Immature natural killer cell (primary cell): ENCODE measurements at regions not wholly inside any gene's neighbourhood (a gene's known extent, or its start where the extent isn't known, plus 50 kb on each side); places are given as distances from the start of the nearest gene placed in this dataset.

Source experiments
- DNase-seq, 3 donors: peaks; one replicate each; pipeline ENCODE4 v3.0.0; 2022; ENCODE audit warnings: mixed read lengths in 1 of 3
- H3K27ac Mint-ChIP-seq, 6 donors: one replicate each; pipeline ENCODE4 v1.8.0; 2020; ENCODE audit warnings: mixed read lengths in 6 of 6, mild to moderate bottlenecking in 5 of 6, inconsistent platforms in 4 of 6, moderate library complexity in 3 of 6
- H3K27me3 Mint-ChIP-seq, 3 donors: one replicate each; pipeline ENCODE4 v1.8.0; 2020 to 2021; ENCODE audit warnings: low read depth in 3 of 3, mild to moderate bottlenecking in 3 of 3, mixed read lengths in 3 of 3, moderate library complexity in 3 of 3, inconsistent platforms in 1 of 3
- H3K36me3 Mint-ChIP-seq, 3 donors: one replicate each; pipeline ENCODE4 v1.8.0; 2020; ENCODE audit warnings: mixed read lengths in 3 of 3, inconsistent platforms in 2 of 3, mild to moderate bottlenecking in 2 of 3
- H3K4me1 Mint-ChIP-seq, 2 donors: one replicate each; pipeline ENCODE4 v1.8.0; 2020; ENCODE audit warnings: inconsistent platforms in 2 of 2, mild to moderate bottlenecking in 2 of 2, mixed read lengths in 2 of 2, moderate library complexity in 1 of 2
- H3K4me3 Mint-ChIP-seq, 5 donors: one replicate each; pipeline ENCODE4 v1.8.0; 2020; ENCODE audit warnings: mild to moderate bottlenecking in 5 of 5, mixed read lengths in 5 of 5, inconsistent platforms in 3 of 5, moderate library complexity in 3 of 5
- H3K9me3 Mint-ChIP-seq, 6 donors: one replicate each; pipeline ENCODE4 v1.8.0; 2020; ENCODE audit warnings: mild to moderate bottlenecking in 6 of 6, mixed read lengths in 6 of 6, inconsistent platforms in 4 of 6, moderate library complexity in 3 of 6

- Mint-ChIP-seq H3K27ac (no peak overlapping the region), H3K4me3 (no peak overlapping the region), H3K4me1 (no peaks in the 10 kb centered on the region), H3K9me3 (peaks cover 19 to 72% (median 48%) of the 10 kb centered on the region in 6 donors), H3K36me3 (no peaks in the 10 kb centered on the region), H3K27me3 (no peaks in the 10 kb centered on the region)
- no peak for DNase-seq
Observed at GRCh38 chr6:76275746-76276145, 203.3 kb upstream of the IMPG1 start.

DNA sequence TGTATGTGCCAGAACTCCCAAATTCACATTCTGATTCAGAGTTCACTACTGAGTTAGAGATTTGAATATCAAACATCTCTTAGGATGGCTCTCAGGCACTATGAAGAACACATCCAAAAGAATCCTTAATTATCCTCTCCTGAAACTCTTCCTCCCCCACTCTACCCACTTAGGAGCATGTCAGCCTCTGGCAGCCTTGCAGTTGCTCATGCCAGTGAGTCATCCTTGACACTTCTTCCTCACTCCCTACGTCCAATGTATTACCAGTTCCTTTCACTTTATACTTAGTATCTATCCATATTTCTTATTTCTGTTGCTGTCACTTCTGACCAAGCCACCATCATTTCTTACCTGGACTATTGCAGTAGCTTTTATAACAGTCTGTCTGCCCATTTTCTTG, 192.0 kb upstream of the IMPG1 start:
- Mint-ChIP-seq H3K9me3 (peaks cover 18 to 55% (median 39%) of the 10 kb centered on the region in 6 donors), H3K4me3 (no peak overlapping the region), H3K27ac (no peak overlapping the region), H3K4me1 (no peaks in the 10 kb centered on the region), H3K27me3 (peaks cover 0 to 3% (median 0%) of the 10 kb centered on the region in 3 donors), H3K36me3 (peaks cover 0 to 6% (median 0%) of the 10 kb centered on the region in 3 donors)
- DNase-seq = no peak

DNA sequence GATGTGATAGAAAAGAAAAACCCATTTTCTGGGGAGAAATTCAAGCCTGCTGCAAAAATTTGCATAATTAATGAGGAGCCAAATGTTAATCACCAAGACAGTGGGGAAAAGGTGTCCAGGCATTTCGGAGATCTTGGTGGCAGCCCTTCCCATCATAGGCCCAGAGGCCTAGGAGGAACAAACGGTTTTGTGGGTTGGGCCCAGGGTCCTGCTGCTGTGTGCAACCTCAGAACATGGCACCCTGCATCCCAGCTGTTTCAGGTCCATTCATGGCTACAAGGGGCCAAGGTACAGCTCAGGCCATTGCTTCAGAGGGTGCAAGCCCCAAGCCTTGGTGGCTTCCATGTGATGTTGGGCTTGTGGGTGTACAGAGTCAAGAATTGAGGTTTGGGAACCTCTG, 189.8 kb upstream of the IMPG1 start:
- Mint-ChIP-seq H3K36me3 (peaks cover 0 to 6% (median 0%) of the 10 kb centered on the region in 3 donors), H3K9me3 (peaks cover 12 to 67% (median 37%) of the 10 kb centered on the region in 6 donors), H3K27me3 (peaks cover 0 to 3% (median 0%) of the 10 kb centered on the region in 3 donors), H3K27ac (no peak overlapping the region), H3K4me3 (no peak overlapping the region), H3K4me1 (no peaks in the 10 kb centered on the region)
- no peak for DNase-seq

DNA sequence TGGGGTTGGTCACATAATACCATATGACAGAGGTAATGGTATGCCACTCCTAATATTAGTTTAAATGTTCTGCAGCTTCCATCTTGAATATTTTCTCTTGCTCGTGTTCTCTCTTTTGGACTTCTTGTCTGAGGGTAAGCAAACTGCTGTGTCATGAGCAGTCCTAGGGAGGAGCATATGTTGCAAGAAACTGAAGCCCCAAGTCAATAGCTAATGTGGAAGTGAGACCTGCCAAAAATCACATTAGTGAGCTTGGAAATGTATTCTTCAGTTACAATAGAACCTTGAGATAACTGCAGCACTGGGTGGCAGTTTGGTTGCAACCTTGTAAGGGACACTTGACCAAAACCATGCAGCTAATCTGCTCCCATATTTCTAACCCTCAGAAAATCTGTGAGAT, 178.2 kb upstream of the IMPG1 start:
- Mint-ChIP-seq H3K27me3 (peaks cover 0 to 3% (median 1%) of the 10 kb centered on the region in 3 donors), H3K4me1 (no peaks in the 10 kb centered on the region), H3K36me3 (no peaks in the 10 kb centered on the region), H3K4me3 (no peak overlapping the region), H3K27ac (no peak overlapping the region), H3K9me3 (peaks cover 20 to 34% (median 21%) of the 10 kb centered on the region in 6 donors)
- no peak for DNase-seq

GRCh38 chr6:76247527-76247926, 175.1 kb upstream of the IMPG1 start:
- Mint-ChIP-seq H3K4me1 (no peaks in the 10 kb centered on the region), H3K27ac (no peak overlapping the region), H3K27me3 (peaks cover 0 to 3% (median 1%) of the 10 kb centered on the region in 3 donors), H3K4me3 (no peak overlapping the region), H3K36me3 (no peaks in the 10 kb centered on the region), H3K9me3 (peaks cover 19 to 42% (median 23%) of the 10 kb centered on the region in 6 donors)
- DNase-seq = no peak

DNA sequence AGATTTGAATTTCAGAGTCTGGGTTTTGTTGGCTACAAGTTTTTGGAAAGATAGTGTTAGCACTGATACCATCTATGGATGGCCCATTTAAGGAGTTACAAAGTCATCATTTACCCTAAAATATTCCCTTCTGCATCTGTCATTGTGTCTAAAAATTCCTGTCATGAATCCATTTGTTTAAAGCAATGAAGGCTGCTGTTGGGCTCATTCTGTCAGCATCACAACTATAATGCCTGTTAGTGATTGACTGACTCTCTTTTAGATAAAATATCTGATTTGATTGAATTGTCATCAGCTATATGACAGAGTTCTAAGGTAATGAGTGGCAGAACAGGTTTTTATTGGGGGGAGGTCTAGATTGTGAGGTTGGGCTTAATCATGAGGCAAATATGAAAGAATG, 167.6 kb upstream of the IMPG1 start:
- H3K36me3 Mint-ChIP-seq = peaks cover 0 to 3% (median 0%) of the 10 kb centered on the region in 3 donors
- no peak overlapping the region for H3K4me3 Mint-ChIP-seq
- no peak overlapping the region for H3K27ac Mint-ChIP-seq
- no peaks in the 10 kb centered on the region for H3K27me3 Mint-ChIP-seq
- H3K9me3 Mint-ChIP-seq = peaks cover 15 to 72% (median 43%) of the 10 kb centered on the region in 6 donors
- no peaks in the 10 kb centered on the region for H3K4me1 Mint-ChIP-seq
- no peak for DNase-seq

GRCh38 chr6:76230711-76231110, 158.2 kb upstream of the IMPG1 start:
- Mint-ChIP-seq H3K27me3 (peaks cover 0 to 3% (median 0%) of the 10 kb centered on the region in 3 donors), H3K27ac (no peak overlapping the region), H3K4me3 (no peak overlapping the region), H3K4me1 (no peaks in the 10 kb centered on the region), H3K36me3 (peaks cover 0 to 8% (median 0%) of the 10 kb centered on the region in 3 donors), H3K9me3 (peaks cover 9 to 47% (median 22%) of the 10 kb centered on the region in 6 donors)
- DNase-seq = no peak

DNA sequence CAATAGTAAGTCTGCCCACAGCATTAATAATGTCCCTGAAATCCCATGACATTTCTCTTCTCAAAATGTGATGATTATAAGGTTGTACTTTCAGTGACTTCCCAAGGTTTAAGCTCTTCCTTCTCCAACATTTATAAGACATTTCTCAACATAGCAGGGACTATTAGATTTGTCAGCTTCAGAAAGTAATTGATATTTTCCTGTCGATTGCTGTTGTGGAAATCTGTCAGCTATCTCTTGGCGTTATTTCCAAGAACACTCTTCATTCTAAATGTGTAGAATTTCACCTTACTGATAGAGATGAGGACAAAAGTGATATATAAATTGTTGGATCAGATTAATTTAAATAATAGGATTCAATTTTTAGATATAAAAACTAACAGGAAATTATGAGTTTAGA, 149.7 kb upstream of the IMPG1 start:
- Mint-ChIP-seq H3K27me3 (peaks cover 0 to 3% (median 0%) of the 10 kb centered on the region in 3 donors), H3K4me1 (no peaks in the 10 kb centered on the region), H3K36me3 (no peaks in the 10 kb centered on the region), H3K9me3 (peaks cover 7 to 39% (median 18%) of the 10 kb centered on the region in 6 donors), H3K27ac (no peak overlapping the region), H3K4me3 (no peak overlapping the region)
- DNase-seq = no peak

GRCh38 chr6:76221525-76221924, 149.1 kb upstream of the IMPG1 start:
- peaks cover 7 to 41% (median 18%) of the 10 kb centered on the region in 6 donors for H3K9me3 Mint-ChIP-seq
- no peaks in the 10 kb centered on the region for H3K36me3 Mint-ChIP-seq
- no peak overlapping the region for H3K27ac Mint-ChIP-seq
- H3K27me3 Mint-ChIP-seq = peaks cover 0 to 3% (median 0%) of the 10 kb centered on the region in 3 donors
- H3K4me3 Mint-ChIP-seq = no peak overlapping the region
- H3K4me1 Mint-ChIP-seq = no peaks in the 10 kb centered on the region
- DNase-seq = no peak

DNA sequence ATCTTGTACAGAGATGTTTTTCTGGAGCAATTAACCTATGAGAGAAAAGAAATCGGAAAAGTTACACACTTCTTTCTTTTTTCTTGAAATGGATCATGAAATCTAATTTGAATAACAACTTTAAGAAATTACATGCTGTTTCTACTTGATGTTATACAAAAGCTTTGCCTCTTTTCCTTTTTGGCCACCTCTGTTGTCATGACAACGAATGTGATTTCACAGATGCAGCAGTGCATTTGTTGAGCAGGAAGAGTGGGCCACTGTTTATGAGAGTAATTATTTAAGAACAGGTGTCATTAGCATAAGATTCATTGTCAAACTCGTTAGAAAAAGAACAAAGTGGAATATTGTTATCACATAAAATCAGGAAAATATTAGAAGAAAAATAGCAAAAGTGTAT, 148.3 kb upstream of the IMPG1 start:
- Mint-ChIP-seq H3K9me3 (peaks cover 10 to 47% (median 22%) of the 10 kb centered on the region in 6 donors), H3K4me1 (no peaks in the 10 kb centered on the region), H3K27ac (no peak overlapping the region), H3K27me3 (peaks cover 0 to 3% (median 0%) of the 10 kb centered on the region in 3 donors), H3K4me3 (no peak overlapping the region), H3K36me3 (no peaks in the 10 kb centered on the region)
- DNase-seq = no peak

DNA sequence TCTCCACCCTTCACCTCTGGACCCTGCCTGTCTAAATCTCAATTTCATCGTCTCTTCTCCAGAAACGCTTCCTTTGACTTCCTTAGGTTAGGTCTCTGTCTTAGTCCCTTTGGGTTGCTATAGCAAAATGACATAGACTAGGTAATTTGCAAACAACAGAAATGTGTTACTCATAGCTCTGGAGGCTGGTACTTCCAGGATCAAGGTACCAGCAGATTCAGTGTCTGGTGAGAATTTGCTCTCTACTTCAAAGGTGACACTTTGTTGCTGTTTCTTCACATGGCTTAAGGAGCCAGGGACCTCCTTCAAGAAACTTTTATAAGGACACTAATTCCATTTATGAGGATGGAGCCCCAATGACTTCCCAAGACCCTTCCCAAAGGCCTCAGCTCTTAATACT, 145.1 kb upstream of the IMPG1 start:
- no peak overlapping the region for H3K27ac Mint-ChIP-seq
- peaks cover 12 to 55% (median 22%) of the 10 kb centered on the region in 6 donors for H3K9me3 Mint-ChIP-seq
- H3K27me3 Mint-ChIP-seq = peaks cover 0 to 3% (median 0%) of the 10 kb centered on the region in 3 donors
- no peak overlapping the region for H3K4me3 Mint-ChIP-seq
- no peaks in the 10 kb centered on the region for H3K36me3 Mint-ChIP-seq
- DNase-seq = no peak
- H3K4me1 Mint-ChIP-seq = no peaks in the 10 kb centered on the region

DNA sequence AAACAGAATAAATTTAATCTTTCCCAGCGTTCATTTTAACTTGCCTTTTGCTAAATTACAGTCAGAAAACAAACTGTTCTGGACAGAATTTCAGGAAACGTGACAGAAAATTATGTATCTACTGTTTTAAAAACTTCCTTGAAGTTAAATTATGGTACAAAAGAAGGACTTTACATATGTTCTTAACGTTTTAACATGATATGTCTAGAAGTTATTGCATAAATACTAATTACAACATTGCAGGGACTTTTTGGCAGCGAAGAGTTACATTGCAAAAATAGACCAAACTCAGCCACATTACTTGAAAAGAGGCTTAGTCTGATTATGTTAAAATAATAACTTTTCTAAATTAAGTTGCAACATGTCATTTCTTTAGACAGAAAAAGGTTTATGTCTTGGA, 142.1 kb upstream of the IMPG1 start:
- DNase-seq = no peak
- Mint-ChIP-seq H3K27me3 (peaks cover 1 to 3% (median 2%) of the 10 kb centered on the region in 3 donors), H3K27ac (no peak overlapping the region), H3K4me1 (no peaks in the 10 kb centered on the region), H3K9me3 (peaks cover 14 to 66% (median 32%) of the 10 kb centered on the region in 6 donors), H3K4me3 (no peak overlapping the region), H3K36me3 (no peaks in the 10 kb centered on the region)

DNA sequence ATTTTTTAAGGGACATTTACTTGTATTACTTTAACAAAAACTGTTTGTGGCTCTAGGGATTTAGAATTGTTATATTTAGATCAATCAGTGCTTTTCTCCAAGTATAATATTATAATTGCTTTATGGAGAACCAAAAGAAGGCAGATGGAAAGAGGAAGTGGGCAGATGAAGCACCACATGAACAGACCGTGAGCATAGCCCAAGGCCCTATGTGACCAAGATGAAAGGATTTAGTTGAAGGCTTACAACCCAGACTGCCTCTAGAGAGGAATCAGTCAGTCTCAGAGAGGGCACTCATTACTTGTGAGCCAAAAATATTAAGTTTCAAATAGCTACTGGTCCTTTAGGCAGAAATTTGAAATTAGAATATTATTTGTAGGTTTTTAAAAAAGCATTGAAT, 102.3 kb upstream of the IMPG1 start:
- Mint-ChIP-seq H3K27me3 (peaks cover 0 to 3% (median 0%) of the 10 kb centered on the region in 3 donors), H3K4me1 (no peaks in the 10 kb centered on the region), H3K27ac (no peak overlapping the region), H3K4me3 (no peak overlapping the region), H3K36me3 (no peaks in the 10 kb centered on the region), H3K9me3 (peaks cover 11 to 59% (median 23%) of the 10 kb centered on the region in 6 donors)
- DNase-seq = no peak

- peaks cover 0 to 4% (median 3%) of the 10 kb centered on the region in 3 donors for H3K36me3 Mint-ChIP-seq
- H3K9me3 Mint-ChIP-seq = peaks cover 5 to 64% (median 31%) of the 10 kb centered on the region in 6 donors
- no peak for DNase-seq
- H3K4me1 Mint-ChIP-seq = no peaks in the 10 kb centered on the region
- H3K4me3 Mint-ChIP-seq = no peak overlapping the region
- H3K27me3 Mint-ChIP-seq = peaks cover 0 to 4% (median 0%) of the 10 kb centered on the region in 3 donors
- no peak overlapping the region for H3K27ac Mint-ChIP-seq
Observed at GRCh38 chr6:76166874-76167273, 94.4 kb upstream of the IMPG1 start.

- Mint-ChIP-seq H3K36me3 (peaks cover 0 to 4% (median 3%) of the 10 kb centered on the region in 3 donors), H3K27me3 (peaks cover 0 to 4% (median 0%) of the 10 kb centered on the region in 3 donors), H3K27ac (no peak overlapping the region), H3K4me3 (no peak overlapping the region), H3K9me3 (peaks cover 5 to 61% (median 29%) of the 10 kb centered on the region in 6 donors), H3K4me1 (no peaks in the 10 kb centered on the region)
- DNase-seq = no peak
Observed at GRCh38 chr6:76166297-76166696, 93.8 kb upstream of the IMPG1 start.
